NT2/D1 (cell line): ENCODE measurements at regions not wholly inside any gene's neighbourhood (a gene's known extent, or its start where the extent isn't known, plus 50 kb on each side); places are given as distances from the start of the nearest gene placed in this dataset.
"Not testable (repeated sequence)": the region's sequence is repeated elsewhere in the genome, so short reads cannot be mapped to it uniquely, and the experiment has no call there.

Experiments
- DNase-seq: peaks from one replicate; pipeline ENCODE4 v3.0.0-alpha.2; 2011; ENCODE audit warnings: low read depth, low spot score
- H3K27me3 ChIP-seq: 2 replicates; pipeline ENCODE4 v1.6.0; 2011; ENCODE audit warnings: mild to moderate bottlenecking; ENCODE audit not compliant: insufficient read length, insufficient read depth
- H3K36me3 ChIP-seq: 2 replicates; pipeline ENCODE4 v1.6.1; 2011; ENCODE audit warnings: mild to moderate bottlenecking, low read length, mixed read lengths; ENCODE audit not compliant: insufficient read depth, insufficient read length
- H3K4me1 ChIP-seq: 2 replicates; pipeline ENCODE4 v1.5.1; 2011; ENCODE audit not compliant: insufficient read depth, insufficient read length
- H3K4me3 ChIP-seq: 2 replicates; pipeline ENCODE4 v1.5.1; 2011; ENCODE audit warnings: low read depth; ENCODE audit not compliant: insufficient read length
- H3K9ac ChIP-seq: 2 replicates; pipeline ENCODE4 v1.6.0; 2011; ENCODE audit warnings: low read depth; ENCODE audit not compliant: insufficient read length
- H3K9me3 ChIP-seq: 2 replicates; pipeline ENCODE4 v1.5.1; 2011; ENCODE audit warnings: mild to moderate bottlenecking, low read length; ENCODE audit not compliant: insufficient read depth
- SUZ12 ChIP-seq: IDR thresholded peaks from 2 replicates; pipeline ENCODE4 v1.6.1; 2011; ENCODE audit not compliant: insufficient read length, insufficient read depth; ENCODE audit errors: extremely low read depth
- YY1 ChIP-seq: IDR thresholded peaks from 2 replicates; pipeline ENCODE4 v1.6.1; 2011; ENCODE audit not compliant: insufficient read length, insufficient read depth
- ZNF274 ChIP-seq: IDR thresholded peaks from 2 replicates; pipeline ENCODE4 v1.6.1; 2011; ENCODE audit warnings: mild to moderate bottlenecking, low read depth, low read length

DNA sequence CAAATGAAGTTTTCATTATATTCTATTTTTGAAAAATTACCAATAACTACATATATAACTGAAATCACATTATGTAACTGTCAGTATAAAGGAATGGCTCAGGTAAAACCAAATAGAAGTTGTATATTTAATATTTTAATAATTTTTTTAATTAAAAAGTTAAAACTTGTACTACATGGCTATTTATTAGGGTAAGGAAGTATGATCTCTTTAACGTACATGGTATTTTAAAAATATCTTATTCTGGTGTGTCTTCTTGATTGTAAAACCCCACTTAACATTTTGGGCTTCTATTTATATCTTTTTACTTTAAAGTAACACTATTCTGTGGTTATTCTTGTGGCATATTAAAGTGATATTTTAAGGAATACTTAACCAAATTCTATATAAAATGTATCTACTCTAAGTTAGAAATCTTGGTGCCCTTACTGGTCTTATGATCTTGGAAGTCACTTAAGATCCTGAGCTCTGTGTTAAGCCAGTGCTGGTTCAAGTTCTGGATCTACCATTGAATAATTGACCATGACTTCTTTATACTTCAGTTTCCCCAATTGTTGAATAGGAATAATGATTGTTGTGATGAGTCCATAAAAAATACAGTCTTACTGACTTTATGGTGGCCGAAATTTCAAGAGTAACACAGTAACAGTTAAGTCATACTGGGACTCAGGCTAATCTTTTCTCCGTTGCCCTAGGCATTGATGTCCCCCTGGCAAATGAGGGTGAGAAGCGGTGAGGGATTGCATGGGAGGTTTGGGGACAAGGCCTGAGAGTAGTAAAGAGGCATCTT, 97.1 kb upstream of the TPTE start:
- not testable (repeated sequence) for H3K4me1 ChIP-seq, H3K4me3 ChIP-seq, H3K27me3 ChIP-seq, H3K36me3 ChIP-seq, H3K9me3 ChIP-seq, DNase-seq, H3K9ac ChIP-seq

DNA sequence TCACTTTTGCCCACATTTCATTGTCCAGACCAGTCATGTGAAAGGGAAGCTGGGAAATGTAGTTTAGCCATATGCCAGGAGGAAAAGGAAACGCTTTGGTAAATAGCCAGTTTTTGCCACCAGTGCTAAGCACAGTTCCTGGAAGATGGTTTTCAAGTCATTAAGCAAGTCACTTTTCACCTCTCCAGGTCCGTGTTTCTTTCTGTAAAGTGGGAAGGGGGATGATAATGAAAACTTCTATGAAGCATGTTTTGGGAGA, 96.6 kb upstream of the TPTE start:
- H3K9me3 ChIP-seq, DNase-seq, H3K27me3 ChIP-seq, H3K4me1 ChIP-seq, H3K36me3 ChIP-seq, H3K4me3 ChIP-seq, H3K9ac ChIP-seq: not testable (repeated sequence)

DNA sequence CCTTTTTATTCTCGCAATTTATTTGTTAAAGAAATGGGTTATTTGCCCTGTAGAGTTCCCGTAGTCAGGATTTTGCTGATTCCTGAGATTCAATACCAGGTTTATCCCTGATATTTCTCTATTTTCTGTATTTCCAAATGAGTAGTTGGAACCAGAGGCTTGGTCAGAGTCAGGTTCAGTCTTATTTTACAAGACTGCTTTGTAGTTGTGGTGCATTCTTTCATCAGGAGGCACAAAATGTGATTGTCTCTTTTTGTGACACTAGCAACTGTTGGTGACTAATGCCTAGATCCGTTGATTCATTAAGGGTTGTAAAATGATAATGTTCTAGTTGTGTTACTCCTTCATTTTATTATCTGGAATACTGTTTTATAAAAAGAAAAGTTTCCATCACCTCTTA, 95.5 kb upstream of the TPTE start:
- Histone ChIP-seq H3K36me3 (no peaks in the 10 kb centered on the region), H3K27me3 (peaks cover 4% of the 10 kb centered on the region), H3K9ac (no peak overlapping the region), H3K9me3 (no peaks in the 10 kb centered on the region), H3K4me3 (no peak overlapping the region), H3K4me1 (no peaks in the 10 kb centered on the region)
- no peak for DNase-seq
- TF ChIP-seq ZNF274 (no peak), SUZ12 (no peak), YY1 (no peak)

DNA sequence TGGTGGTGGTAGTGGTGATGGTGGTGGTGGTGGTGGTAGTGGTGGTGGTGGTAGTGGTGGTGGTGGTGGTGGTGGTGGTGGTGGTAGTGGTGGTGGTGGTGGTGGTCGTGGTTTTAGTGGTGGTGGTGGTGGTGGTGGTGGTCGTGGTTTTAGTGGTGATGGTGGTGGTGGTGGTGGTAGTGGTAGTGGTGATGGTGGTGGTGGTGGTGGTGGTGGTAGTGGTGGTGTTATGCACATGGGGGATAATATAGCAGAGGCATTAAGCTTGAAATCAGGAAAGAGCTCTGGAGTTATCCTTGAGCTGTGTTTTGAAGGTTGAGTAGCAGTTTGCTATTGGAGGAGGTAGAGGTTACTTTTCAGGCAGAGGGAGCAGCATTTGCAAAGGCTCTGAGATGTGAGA, 94.6 kb upstream of the TPTE start:
- not testable (repeated sequence) for DNase-seq, H3K4me3 ChIP-seq, H3K9ac ChIP-seq, H3K9me3 ChIP-seq, H3K4me1 ChIP-seq, H3K36me3 ChIP-seq, H3K27me3 ChIP-seq

DNA sequence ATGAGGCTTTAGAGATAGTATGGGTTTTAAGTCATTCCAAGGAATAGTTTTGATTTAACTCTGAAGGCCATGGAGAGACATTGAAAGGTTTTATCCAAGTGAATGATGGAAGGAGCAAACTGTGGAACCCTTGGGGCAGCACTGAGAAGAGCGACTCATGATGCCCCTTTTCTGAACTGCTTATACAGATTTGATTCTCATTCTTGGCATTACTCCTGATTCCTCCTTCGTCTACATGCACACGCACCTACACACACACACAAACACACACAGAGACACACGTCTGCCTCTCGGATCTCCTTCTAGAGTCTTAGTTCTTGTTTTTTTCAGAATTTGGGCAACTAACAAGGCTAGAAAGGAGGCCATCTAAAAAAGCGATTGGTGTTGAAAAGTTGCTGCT, 94.1 kb upstream of the TPTE start:
- DNase-seq, H3K4me1 ChIP-seq, H3K9ac ChIP-seq, H3K27me3 ChIP-seq, H3K36me3 ChIP-seq, H3K4me3 ChIP-seq, H3K9me3 ChIP-seq: not testable (repeated sequence)

DNA sequence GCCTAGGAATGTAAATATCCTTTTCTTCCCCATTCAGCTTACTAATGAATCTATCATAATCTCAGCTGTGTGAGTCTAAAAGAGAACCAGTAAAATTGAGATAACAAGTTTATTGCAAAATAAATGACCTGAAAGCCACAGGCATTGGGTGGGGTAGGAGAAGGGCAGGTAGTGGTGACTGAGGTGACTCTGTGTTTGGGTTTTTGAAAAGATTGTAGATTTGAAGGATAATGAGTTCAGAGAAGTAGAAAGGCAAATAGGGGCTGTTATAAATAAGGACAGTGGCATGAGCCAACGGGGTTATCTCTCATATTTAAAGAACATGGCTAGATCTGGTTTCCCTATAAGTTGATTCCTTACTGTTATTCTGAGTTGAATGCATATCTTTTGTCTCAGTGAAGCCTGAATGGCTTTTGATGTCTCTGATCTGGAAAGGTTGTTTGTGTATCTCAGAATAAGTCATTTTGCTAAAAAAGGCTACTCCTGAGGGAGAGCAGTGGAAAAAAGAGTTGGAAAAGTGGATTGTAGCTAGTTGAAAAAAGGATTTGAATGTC, 92.3 kb upstream of the TPTE start:
- not testable (repeated sequence) for H3K9ac ChIP-seq, H3K36me3 ChIP-seq, H3K4me3 ChIP-seq, H3K27me3 ChIP-seq, H3K4me1 ChIP-seq, DNase-seq, H3K9me3 ChIP-seq

DNA sequence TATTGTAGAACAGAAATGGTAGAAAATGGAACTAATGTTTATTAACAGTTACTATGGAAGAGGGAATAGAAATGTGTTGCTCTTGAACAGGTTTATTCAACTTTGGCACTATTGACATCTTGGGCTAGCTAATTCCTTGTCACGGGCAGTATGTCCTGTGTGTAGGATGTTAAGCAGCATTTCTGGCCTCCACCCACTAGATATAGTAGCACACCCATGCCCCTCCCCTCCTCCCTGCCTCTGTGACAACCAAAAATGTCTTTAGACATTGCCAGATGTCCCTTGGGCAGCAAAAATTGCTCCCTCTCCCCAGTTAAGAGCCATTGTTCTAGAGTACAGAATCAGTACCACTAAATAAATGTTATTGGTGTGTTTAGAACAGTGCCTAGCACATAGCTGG, 91.4 kb upstream of the TPTE start:
- Histone ChIP-seq H3K9me3 (no peaks in the 10 kb centered on the region), H3K36me3 (no peaks in the 10 kb centered on the region), H3K4me3 (no peak overlapping the region), H3K9ac (no peak overlapping the region), H3K4me1 (no peaks in the 10 kb centered on the region), H3K27me3 (peaks cover 4% of the 10 kb centered on the region)
- TF ChIP-seq ZNF274 = no peak
- no peak for TF ChIP-seq SUZ12
- TF ChIP-seq YY1 = no peak
- no peak for DNase-seq

DNA sequence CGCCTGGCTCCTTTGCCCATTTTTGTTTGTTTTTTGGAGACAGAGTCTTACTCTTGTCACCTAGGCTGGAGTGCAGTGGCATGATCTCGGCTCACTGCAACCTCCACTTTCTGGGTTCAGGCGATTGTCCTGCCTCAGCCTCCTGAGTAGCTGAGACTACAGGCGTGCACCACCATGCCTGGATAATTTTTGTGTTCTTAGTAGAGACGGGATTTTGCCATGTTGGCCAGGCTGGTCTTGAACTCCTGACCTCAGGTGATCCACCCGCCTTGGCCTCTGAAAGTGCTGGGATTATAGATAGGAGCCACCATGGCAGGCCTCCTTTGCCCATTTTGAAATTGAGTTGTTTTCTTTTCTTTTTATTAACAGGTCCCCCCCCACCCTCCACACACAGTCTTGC, 89.4 kb upstream of the TPTE start:
- H3K4me3 ChIP-seq, H3K4me1 ChIP-seq, H3K36me3 ChIP-seq, DNase-seq, H3K9ac ChIP-seq, H3K27me3 ChIP-seq, H3K9me3 ChIP-seq: not testable (repeated sequence)

DNA sequence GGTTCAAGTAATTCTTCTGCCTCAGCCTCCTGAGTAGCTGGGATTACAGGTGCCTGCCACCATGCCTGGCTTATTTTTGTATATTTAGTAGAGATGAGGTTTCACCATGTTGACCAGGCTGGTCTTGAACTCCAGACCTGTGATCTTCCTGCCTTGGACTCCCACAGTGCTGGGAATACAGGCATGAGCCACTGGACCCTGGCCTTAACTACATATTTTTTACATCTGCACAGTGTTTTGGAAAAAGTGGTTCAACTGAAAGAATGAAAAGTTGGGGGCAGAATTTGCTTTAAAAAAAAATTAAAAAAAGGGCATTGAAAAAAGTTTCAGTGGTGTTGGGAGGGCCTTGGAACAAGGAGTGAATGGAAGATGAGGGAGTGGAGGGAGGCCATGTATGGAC, 88.9 kb upstream of the TPTE start:
- not testable (repeated sequence) for H3K4me1 ChIP-seq, H3K36me3 ChIP-seq, H3K9ac ChIP-seq, H3K27me3 ChIP-seq, DNase-seq, H3K9me3 ChIP-seq, H3K4me3 ChIP-seq

DNA sequence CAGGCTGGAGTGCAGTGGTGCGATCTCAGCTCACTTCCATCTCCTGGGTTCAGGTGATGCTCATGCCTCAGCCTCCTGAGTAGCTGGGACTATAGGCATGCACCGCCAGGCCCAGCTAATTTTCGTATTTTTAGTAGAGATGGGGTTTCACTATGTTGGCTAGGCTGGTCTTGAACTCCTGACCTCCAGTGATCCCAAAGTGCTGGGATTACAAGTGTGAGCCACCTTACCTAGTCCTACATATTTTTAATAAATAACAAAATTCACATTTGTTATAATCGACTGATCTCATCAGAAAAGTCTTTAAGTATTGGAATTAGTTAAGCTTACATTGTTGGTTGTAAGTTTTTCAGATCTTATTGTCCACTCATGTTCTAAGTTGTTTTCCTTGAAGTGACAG, 83.4 kb upstream of the TPTE start:
- not testable (repeated sequence) for H3K4me3 ChIP-seq, H3K9me3 ChIP-seq

DNA sequence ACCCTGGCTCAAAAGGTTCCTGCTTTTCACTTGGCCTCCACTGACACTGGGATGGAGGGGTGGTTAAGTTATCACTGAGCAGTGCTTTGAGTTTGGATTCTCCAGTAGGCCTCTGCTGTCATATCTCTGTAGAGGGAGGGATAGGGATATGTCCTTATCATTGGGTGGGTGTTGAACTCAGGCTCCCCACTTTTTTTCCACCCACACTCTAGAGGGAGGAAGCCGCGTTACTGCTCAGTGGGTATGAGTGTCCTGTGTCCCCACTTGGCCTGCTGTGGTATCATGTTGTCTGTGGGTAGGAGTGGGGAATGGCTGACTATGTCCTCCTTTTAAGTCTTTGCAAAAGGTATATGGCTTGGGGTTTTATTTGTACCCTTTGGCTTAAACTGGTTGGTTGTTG, 80.7 kb upstream of the TPTE start:
- not testable (repeated sequence) for DNase-seq, H3K9ac ChIP-seq, H3K27me3 ChIP-seq, H3K36me3 ChIP-seq, H3K4me1 ChIP-seq, H3K4me3 ChIP-seq, H3K9me3 ChIP-seq

More for the DNA sequence above, 83.4 kb upstream of the TPTE start:
- not testable (repeated sequence) for H3K27me3 ChIP-seq, H3K36me3 ChIP-seq, H3K4me1 ChIP-seq, H3K9ac ChIP-seq, DNase-seq

DNA sequence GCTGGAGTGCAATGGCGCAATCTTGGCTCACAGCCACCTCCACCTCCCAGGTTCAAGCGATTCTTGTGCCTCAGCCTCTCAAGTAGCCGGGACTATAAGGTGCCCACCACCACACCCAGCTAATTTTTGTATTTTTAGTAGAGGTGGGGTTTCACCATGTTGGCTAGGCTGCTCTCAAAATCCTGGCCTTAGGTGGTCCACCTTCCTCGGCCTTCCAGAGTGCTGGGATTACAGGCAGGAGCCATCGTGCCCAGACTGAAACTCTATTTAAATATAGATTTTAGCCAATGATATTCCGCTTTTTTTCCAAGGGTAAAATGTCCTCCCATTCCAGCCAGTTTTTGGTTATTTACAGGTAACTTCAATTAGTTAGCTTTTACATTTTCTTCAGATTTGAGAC, 79.4 kb upstream of the TPTE start:
- H3K9me3 ChIP-seq, H3K36me3 ChIP-seq, H3K9ac ChIP-seq, DNase-seq, H3K4me3 ChIP-seq, H3K4me1 ChIP-seq, H3K27me3 ChIP-seq: not testable (repeated sequence)
